Hepatocyte (in vitro differentiated cells): ENCODE measurements at regions not wholly inside any gene's neighbourhood (a gene's known extent, or its start where the extent isn't known, plus 50 kb on each side); places are given as distances from the start of the nearest gene placed in this dataset.

Experiments
- DNase-seq: peaks from one replicate; pipeline ENCODE4 v3.0.0-alpha.2; 2016; ENCODE audit warnings: low spot score
- H2AFZ ChIP-seq: fragments of 200-600 bp; sonication (generic); 2 replicates; pipeline ENCODE4 v1.6.0; 2016; ENCODE audit warnings: antibody characterized with exemption, mild to moderate bottlenecking
- H3K27ac ChIP-seq: fragments of 200-600 bp; sonication (generic); 2 replicates; pipeline ENCODE4 v1.5.1; 2016; ENCODE audit warnings: mild to moderate bottlenecking
- H3K27me3 ChIP-seq: fragments of 200-600 bp; sonication (generic); 2 replicates; pipeline ENCODE4 v1.6.1; 2016
- H3K36me3 ChIP-seq: fragments of 200-600 bp; sonication (generic); replicated peaks from 2 replicates; pipeline ENCODE4 v1.5.1; 2016; ENCODE audit warnings: low read depth; ENCODE audit not compliant: insufficient read depth
- H3K4me1 ChIP-seq: fragments of 200-600 bp; sonication (generic); 2 replicates; pipeline ENCODE4 v1.5.1; 2016; ENCODE audit warnings: mild to moderate bottlenecking, moderate library complexity; ENCODE audit not compliant: insufficient read depth
- H3K4me2 ChIP-seq: fragments of 200-600 bp; sonication (generic); 2 replicates; pipeline ENCODE4 v1.6.0; 2016
- H3K4me3 ChIP-seq: fragments of 200-600 bp; sonication (generic); 2 replicates; pipeline ENCODE4 v1.5.1; 2016; ENCODE audit warnings: mild to moderate bottlenecking
- H3K79me2 ChIP-seq: fragments of 200-600 bp; sonication (generic); 2 replicates; pipeline ENCODE4 v1.6.0; 2017; ENCODE audit warnings: mild to moderate bottlenecking
- H3K9me2 ChIP-seq: fragments of 200-600 bp; sonication (generic); replicated peaks from 2 replicates; pipeline ENCODE4 v1.6.0; 2017; ENCODE audit warnings: mild to moderate bottlenecking; ENCODE audit not compliant: insufficient read depth
- H3K9me3 ChIP-seq: fragments of 200-600 bp; sonication (generic); 2 replicates; pipeline ENCODE4 v1.5.1; 2016; ENCODE audit warnings: low read depth, mild to moderate bottlenecking
- H4K20me1 ChIP-seq: fragments of 200-600 bp; sonication (generic); 2 replicates; pipeline ENCODE4 v1.6.0; 2016; ENCODE audit warnings: mild to moderate bottlenecking; ENCODE audit not compliant: insufficient read depth, poor library complexity, severe bottlenecking
- CTCF ChIP-seq: fragments of 200-600 bp; sonication (generic); IDR thresholded peaks from 2 replicates; pipeline ENCODE4 v1.5.1; 2016; ENCODE audit warnings: antibody characterized with exemption, mild to moderate bottlenecking; ENCODE audit not compliant: poor library complexity
- EZH2 ChIP-seq: fragments of 200-600 bp; sonication (generic); IDR thresholded peaks from 2 replicates; pipeline ENCODE4 v1.6.1; 2016; ENCODE audit warnings: antibody characterized with exemption, mild to moderate bottlenecking, borderline replicate concordance
- EZH2phosphoT487 ChIP-seq: fragments of 200-600 bp; sonication (generic); IDR thresholded peaks from one replicate; pipeline ENCODE4 v1.6.1; 2018; ENCODE audit warnings: antibody characterized with exemption, mild to moderate bottlenecking, low read depth, moderate library complexity; ENCODE audit not compliant: unreplicated experiment, severe bottlenecking
- WGBS: methylation state at CpG from one replicate; pipeline ENCODE4 v1.1.6; 2016; ENCODE audit warnings: low lambda C conversion rate; ENCODE audit errors: missing lambda C conversion rate; 5-methylcytosine and 5-hydroxymethylcytosine counted together

DNA sequence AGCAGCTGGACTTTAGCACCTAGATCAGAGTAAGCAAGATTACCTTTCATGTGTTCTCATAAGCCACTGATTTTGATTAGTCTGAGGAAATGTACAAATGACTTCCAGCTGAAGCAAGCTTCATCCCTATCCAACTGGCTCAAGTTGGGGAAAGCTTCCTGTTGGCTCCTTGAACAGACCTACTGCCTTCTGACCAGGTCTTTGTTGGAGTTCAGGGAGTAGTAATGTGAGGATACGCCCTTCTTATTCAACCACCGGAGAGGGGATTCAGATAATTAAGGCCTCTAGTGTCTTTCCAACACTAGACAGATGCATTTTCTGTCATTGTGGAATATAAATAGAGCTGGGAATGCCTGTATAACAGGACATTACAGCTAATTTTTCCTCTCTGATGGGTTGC, 268.9 kb downstream of the TGFB2 start:
- Histone ChIP-seq H2AFZ (no peak overlapping the region), H3K4me3 (no peak overlapping the region), H3K4me2 (no peak overlapping the region), H3K9me2 (no peaks in the 10 kb centered on the region), H4K20me1 (no peaks in the 10 kb centered on the region), H3K27ac (no peak overlapping the region), H3K36me3 (no peaks in the 10 kb centered on the region), H3K79me2 (no peaks in the 10 kb centered on the region), H3K4me1 (no peaks in the 10 kb centered on the region), H3K9me3 (no peaks in the 10 kb centered on the region), H3K27me3 (no peaks in the 10 kb centered on the region)
- 88% methylated on average over 2 of the region's 2 CpGs for WGBS
- TF ChIP-seq EZH2 (no peak), EZH2phosphoT487 (no peak)
- no peak for DNase-seq

- H4K20me1 ChIP-seq = no peaks in the 10 kb centered on the region
- H3K4me3 ChIP-seq = no peak overlapping the region
- H3K27ac ChIP-seq = no peak overlapping the region
- no peak for TF ChIP-seq EZH2
- no peak for TF ChIP-seq CTCF
- TF ChIP-seq EZH2phosphoT487 = no peak
- H3K27me3 ChIP-seq = no peaks in the 10 kb centered on the region
- no peak overlapping the region for H2AFZ ChIP-seq
- no peaks in the 10 kb centered on the region for H3K36me3 ChIP-seq
- no peaks in the 10 kb centered on the region for H3K4me1 ChIP-seq
- H3K9me3 ChIP-seq = no peaks in the 10 kb centered on the region
- no peak overlapping the region for H3K4me2 ChIP-seq
- no peaks in the 10 kb centered on the region for H3K9me2 ChIP-seq
- H3K79me2 ChIP-seq = no peaks in the 10 kb centered on the region
- 92% methylated on average over 1 of the region's 1 CpG for WGBS
- no peak for DNase-seq
These were observed 271.5 kb downstream of the TGFB2 start for GRCh38 chr1:218616681-218617080.

- Histone ChIP-seq H3K4me3 (no peak overlapping the region), H3K79me2 (no peaks in the 10 kb centered on the region), H3K9me3 (no peaks in the 10 kb centered on the region), H3K4me1 (no peaks in the 10 kb centered on the region), H3K9me2 (no peaks in the 10 kb centered on the region), H3K36me3 (no peaks in the 10 kb centered on the region), H3K27me3 (no peaks in the 10 kb centered on the region), H3K27ac (no peak overlapping the region), H2AFZ (no peak overlapping the region), H4K20me1 (no peaks in the 10 kb centered on the region), H3K4me2 (no peak overlapping the region)
- TF ChIP-seq EZH2phosphoT487 = no peak
- no peak for TF ChIP-seq EZH2
- no peak for TF ChIP-seq CTCF
- DNase-seq = no peak
These were observed 272.9 kb downstream of the TGFB2 start for GRCh38 chr1:218617986-218618385.

- Histone ChIP-seq H3K9me2 (no peaks in the 10 kb centered on the region), H3K27me3 (no peaks in the 10 kb centered on the region), H3K36me3 (no peaks in the 10 kb centered on the region), H3K9me3 (no peaks in the 10 kb centered on the region), H3K4me3 (no peak overlapping the region), H3K4me2 (no peak overlapping the region), H3K4me1 (peaks cover 3% of the 10 kb centered on the region), H3K27ac (no peak overlapping the region), H2AFZ (no peak overlapping the region), H3K79me2 (no peaks in the 10 kb centered on the region), H4K20me1 (no peaks in the 10 kb centered on the region)
- DNase-seq = no peak
- TF ChIP-seq CTCF (no peak), EZH2 (no peak)
- WGBS = 76% methylated on average over 1 of the region's 1 CpG
These were observed 275.8 kb downstream of the TGFB2 start for GRCh38 chr1:218620956-218621355.
